C4-2B (cell line): ENCODE measurements at regions not wholly inside any gene's neighbourhood (a gene's known extent, or its start where the extent isn't known, plus 50 kb on each side); places are given as distances from the start of the nearest gene placed in this dataset.

Experiments used
- H3K27ac ChIP-seq: fragments of 450-650 bp; 2 replicates; pipeline ENCODE4 v1.5.1; 2017
- ZFX ChIP-seq: fragments of 450-650 bp; IDR thresholded peaks from 2 replicates; pipeline ENCODE4 v1.6.1; 2017
- TF ChIP-seq, protein P1 (sequence below): fragments of 450-650 bp; conservative IDR thresholded peaks from 2 replicates; pipeline ENCODE4 v1.5.1; 2017; ENCODE audit warnings: mild to moderate bottlenecking

GRCh38 chr4:22947851-22948250, 255.1 kb downstream of the GBA3 start:
- TF ChIP-seq, protein P1, sequence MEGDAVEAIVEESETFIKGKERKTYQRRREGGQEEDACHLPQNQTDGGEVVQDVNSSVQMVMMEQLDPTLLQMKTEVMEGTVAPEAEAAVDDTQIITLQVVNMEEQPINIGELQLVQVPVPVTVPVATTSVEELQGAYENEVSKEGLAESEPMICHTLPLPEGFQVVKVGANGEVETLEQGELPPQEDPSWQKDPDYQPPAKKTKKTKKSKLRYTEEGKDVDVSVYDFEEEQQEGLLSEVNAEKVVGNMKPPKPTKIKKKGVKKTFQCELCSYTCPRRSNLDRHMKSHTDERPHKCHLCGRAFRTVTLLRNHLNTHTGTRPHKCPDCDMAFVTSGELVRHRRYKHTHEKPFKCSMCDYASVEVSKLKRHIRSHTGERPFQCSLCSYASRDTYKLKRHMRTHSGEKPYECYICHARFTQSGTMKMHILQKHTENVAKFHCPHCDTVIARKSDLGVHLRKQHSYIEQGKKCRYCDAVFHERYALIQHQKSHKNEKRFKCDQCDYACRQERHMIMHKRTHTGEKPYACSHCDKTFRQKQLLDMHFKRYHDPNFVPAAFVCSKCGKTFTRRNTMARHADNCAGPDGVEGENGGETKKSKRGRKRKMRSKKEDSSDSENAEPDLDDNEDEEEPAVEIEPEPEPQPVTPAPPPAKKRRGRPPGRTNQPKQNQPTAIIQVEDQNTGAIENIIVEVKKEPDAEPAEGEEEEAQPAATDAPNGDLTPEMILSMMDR, result no peak
- no peak for TF ChIP-seq ZFX

GRCh38 chr4:22942920-22943559, 250.3 kb downstream of the GBA3 start:
- H3K27ac ChIP-seq, result no peak overlapping the region
- TF ChIP-seq, protein P1, result no peak
- no peak for TF ChIP-seq ZFX

More at GRCh38 chr4:22947851-22948250, 255.1 kb downstream of the GBA3 start:
- no peak overlapping the region for H3K27ac ChIP-seq

DNA sequence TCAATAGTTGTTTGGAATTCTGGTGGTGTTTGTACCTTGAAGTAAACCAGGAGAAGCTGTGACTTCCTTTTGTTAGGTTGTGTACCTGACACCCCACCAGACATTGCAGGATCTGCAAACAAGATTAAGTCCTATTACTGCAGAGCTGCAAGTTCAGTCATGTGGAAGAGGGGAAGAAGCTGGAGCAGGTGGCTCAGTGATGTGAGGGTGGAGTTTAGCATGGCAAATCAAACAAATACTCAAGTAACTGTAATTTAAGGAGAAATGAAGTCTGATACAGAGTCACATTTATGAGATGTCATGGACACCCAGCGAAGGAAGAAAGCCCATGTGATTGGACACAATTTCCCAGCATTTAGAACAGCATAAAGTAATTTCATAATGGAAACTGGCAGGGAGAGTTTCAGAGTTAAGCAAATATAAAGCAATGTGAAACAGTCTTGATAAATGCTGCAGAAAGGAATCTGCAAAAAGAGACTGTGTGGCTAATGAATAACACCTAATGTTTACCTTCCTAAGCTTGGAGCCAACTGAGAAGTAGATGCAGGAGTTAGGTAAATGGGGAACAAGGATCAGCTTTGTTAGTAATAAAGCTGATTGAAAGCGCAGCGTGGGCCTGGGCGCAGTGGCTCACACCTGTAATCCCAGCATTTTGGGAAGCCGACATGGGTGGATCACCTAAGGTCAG, 249.1 kb downstream of the GBA3 start:
- TF ChIP-seq, protein P1, result no peak
- no peak for TF ChIP-seq ZFX
- H3K27ac ChIP-seq, result no peak overlapping the region

- TF ChIP-seq, protein P1, result no peak
- no peak for TF ChIP-seq ZFX
- H3K27ac ChIP-seq, result no peak overlapping the region
Measured at GRCh38 chr4:22932326-22932725, 239.6 kb downstream of the GBA3 start.

- no peak overlapping the region for H3K27ac ChIP-seq
- TF ChIP-seq, protein P1, result no peak
- TF ChIP-seq ZFX, result no peak
Measured at GRCh38 chr4:22922426-22922825, 229.7 kb downstream of the GBA3 start.

DNA sequence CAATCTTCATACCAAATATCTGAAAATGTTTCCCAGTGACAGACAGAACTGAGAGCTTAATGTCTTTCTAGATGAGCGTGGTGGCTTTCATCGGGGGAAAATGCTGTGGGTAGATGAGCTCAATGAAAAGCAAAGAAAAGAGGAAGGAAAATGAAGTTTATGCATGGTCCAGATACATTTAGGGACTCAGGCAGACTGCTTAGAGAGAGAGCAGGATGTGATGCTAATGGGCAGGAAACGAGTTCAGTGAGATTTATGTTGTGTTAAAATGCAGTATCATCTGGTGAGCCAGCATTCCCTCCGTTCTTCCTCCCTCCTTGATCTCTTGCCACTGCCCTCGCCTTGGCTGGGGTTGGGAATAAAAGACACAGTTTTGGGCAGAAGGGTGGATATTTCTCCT, 229.2 kb downstream of the GBA3 start:
- TF ChIP-seq, protein P1, result no peak
- TF ChIP-seq ZFX, result no peak
- no peak overlapping the region for H3K27ac ChIP-seq

DNA sequence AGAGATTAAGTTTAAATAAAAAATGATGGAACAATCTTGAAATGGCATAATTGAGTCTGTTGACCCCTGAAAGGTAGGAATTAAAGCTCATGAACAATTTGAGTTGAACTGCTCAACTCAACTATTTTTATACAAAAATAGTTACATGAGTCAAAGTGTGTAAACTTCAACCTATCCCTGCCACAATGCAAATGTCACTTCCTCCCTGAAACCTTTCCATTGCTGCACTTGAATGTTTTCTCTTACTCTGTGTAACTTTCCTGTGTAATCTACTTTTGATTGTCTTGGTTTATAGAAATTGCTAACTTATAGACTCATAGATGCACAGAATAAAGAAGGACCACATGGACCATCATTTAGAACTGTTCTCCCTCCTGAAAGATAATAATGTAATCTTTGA, 218.5 kb downstream of the GBA3 start:
- no peak overlapping the region for H3K27ac ChIP-seq
- TF ChIP-seq, protein P1, result no peak
- TF ChIP-seq ZFX, result no peak
